A549 (cell line): ENCODE measurements at regions not wholly inside any gene's neighbourhood (a gene's known extent, or its start where the extent isn't known, plus 50 kb on each side); places are given as distances from the start of the nearest gene placed in this dataset.

ENCODE experiments used
- ATAC-seq, 2 experiments: fragments of 200-7000 bp in 1 of 2; fragments of >200 bp in 1 of 2; cut with Nextera tagmentation in 1 of 2; cut with Tn5 transposase in 1 of 2; 3 replicates each; pipeline versions ENCODE4 v1.8.0 to v1.9.1; 2018 to 2020; ENCODE audit warnings: mild to moderate bottlenecking in 1 of 2, moderate library complexity in 1 of 2
- CTCF ChIA-PET: fragments of 300-600 bp; sonication (Branson Sonifier 250); formaldehyde crosslinking; extraction: SDS; loops from one replicate; lab custom pipeline; 2021; ENCODE audit warnings: antibody characterized with exemption, inconsistent platforms; lab: Yijun Ruan, JAX
- POLR2A ChIA-PET: fragments of 350-600 bp; formaldehyde crosslinking; extraction: SDS; loops from one replicate; lab custom pipeline; 2021; ENCODE audit warnings: antibody characterized with exemption, inconsistent platforms; lab: Yijun Ruan, JAX
- DNase-seq, 2 experiments: peaks; one replicate each; pipeline versions ENCODE4 v3.0.0 to v3.0.0-alpha.2; 2011 to 2016; ENCODE audit warnings: low read depth in 1 of 2, low spot score in 1 of 2
- FAIRE-seq: peaks from 2 replicates; lab custom pipeline; 2011; peaks lifted over from hg19 to GRCh38; lab: Jason Lieb, UNC
- H3K27ac ChIP-seq, 2 experiments: fragments of >200 bp; sonication (Bioruptor Twin); formaldehyde crosslinking; 3 replicates each; pipeline ENCODE4 v1.5.1; 2016 to 2017
- H3K4me1 ChIP-seq: fragments of >200 bp; sonication (Bioruptor Twin); formaldehyde crosslinking; 3 replicates; pipeline ENCODE4 v1.6.1; 2016
- H3K4me2 ChIP-seq: fragments of >200 bp; sonication (Bioruptor Twin); formaldehyde crosslinking; 3 replicates; pipeline ENCODE4 v1.6.1; 2016
- H3K4me3 ChIP-seq: fragments of >200 bp; sonication (Bioruptor Twin); formaldehyde crosslinking; 3 replicates; pipeline ENCODE4 v1.5.1; 2016
- H3K9me3 ChIP-seq: fragments of >200 bp; sonication (Bioruptor Twin); formaldehyde crosslinking; 3 replicates; pipeline ENCODE4 v1.6.1; 2016
- BHLHE40 ChIP-seq: IDR thresholded peaks from 2 replicates; pipeline ENCODE4 v1.6.1; 2012; ENCODE audit warnings: low read depth, low read length, inconsistent platforms
- ELK1 ChIP-seq: fragments of 150-350 bp; IDR thresholded peaks from 2 replicates; pipeline ENCODE4 v1.6.1; 2014; ENCODE audit warnings: low read depth, mild to moderate bottlenecking, low read length
- FOSL2 ChIP-seq, 2 experiments: fragments of 450-650 bp in 1 of 2; fragments of >200 bp in 1 of 2; sonication (Bioruptor Twin) in 1 of 2; formaldehyde crosslinking; IDR thresholded peaks; 2 replicates each; pipeline versions ENCODE4 v1.5.0 to v1.6.1; 2016 to 2020; ENCODE audit warnings: mild to moderate bottlenecking in 1 of 2, moderate library complexity in 1 of 2
- FOXS1 ChIP-seq: fragments of 250-450 bp; sonication (Bioruptor Pico); IDR thresholded peaks from 2 replicates; pipeline ENCODE4 v1.5.0; 2020; ENCODE audit warnings: mild to moderate bottlenecking, moderate library complexity
- HES2 ChIP-seq: fragments of >200 bp; sonication (Bioruptor Twin); formaldehyde crosslinking; IDR thresholded peaks from 2 replicates; pipeline ENCODE4 v1.6.1; 2016
- HOXA7 ChIP-seq: fragments of 250-450 bp; sonication (Bioruptor Pico); IDR thresholded peaks from 2 replicates; pipeline ENCODE4 v1.5.0; 2020; ENCODE audit warnings: mild to moderate bottlenecking, moderate library complexity
- HOXB13 ChIP-seq: fragments of 250-450 bp; sonication (Bioruptor Pico); IDR thresholded peaks from 2 replicates; pipeline ENCODE4 v1.5.0; 2020; ENCODE audit warnings: low read depth, mild to moderate bottlenecking, moderate library complexity
- HOXB5 ChIP-seq: fragments of 250-450 bp; sonication (Bioruptor Pico); IDR thresholded peaks from 2 replicates; pipeline ENCODE4 v1.5.0; 2020; ENCODE audit warnings: mild to moderate bottlenecking, moderate library complexity
- JUN ChIP-seq, 2 experiments: fragments of >200 bp; sonication (Bioruptor Twin); formaldehyde crosslinking; IDR thresholded peaks; 2 replicates in 1 of 2; 3 replicates in 1 of 2; pipeline ENCODE4 v1.6.1; 2016 to 2017
- JUNB ChIP-seq: fragments of >200 bp; sonication (Bioruptor Twin); formaldehyde crosslinking; IDR thresholded peaks from 2 replicates; pipeline ENCODE4 v1.6.1; 2016
- MYC ChIP-seq: IDR thresholded peaks from 2 replicates; pipeline ENCODE4 v1.6.1; 2012; ENCODE audit warnings: mild to moderate bottlenecking, inconsistent platforms, low read length, improper control_type of control experiment, borderline replicate concordance
- NFE2L2 ChIP-seq: fragments of 150-350 bp; conservative IDR thresholded peaks from 2 replicates; pipeline ENCODE4 v1.6.1; 2014; ENCODE audit warnings: low read length
- NR3C1 ChIP-seq: fragments of >200 bp; sonication (Bioruptor Twin); formaldehyde crosslinking; IDR thresholded peaks from 3 replicates; pipeline ENCODE4 v1.6.1; 2017
- POLR2A ChIP-seq: IDR thresholded peaks from 2 replicates; pipeline ENCODE4 v1.6.1; 2012; ENCODE audit warnings: mild to moderate bottlenecking, low read length
- RAD21 ChIP-seq, 2 experiments: fragments of >200 bp in 1 of 2; sonication (Bioruptor Twin) in 1 of 2; formaldehyde crosslinking in 1 of 2; IDR thresholded peaks in 1 of 2; conservative IDR thresholded peaks in 1 of 2; 2 replicates in 1 of 2; 3 replicates in 1 of 2; pipeline ENCODE4 v1.6.1; 2012 to 2018; ENCODE audit warnings: inconsistent platforms in 1 of 2
- RARB ChIP-seq: fragments of 250-450 bp; sonication (Bioruptor Pico); IDR thresholded peaks from 2 replicates; pipeline ENCODE4 v1.8.0; 2021; ENCODE audit warnings: mild to moderate bottlenecking, moderate library complexity
- RNF2 ChIP-seq: fragments of 200-600 bp; sonication (generic); IDR thresholded peaks from 2 replicates; pipeline ENCODE4 v1.6.1; 2016; ENCODE audit warnings: low read depth, mild to moderate bottlenecking, antibody characterized with exemption, moderate library complexity, borderline replicate concordance
- USF2 ChIP-seq: fragments of 450-650 bp; IDR thresholded peaks from 2 replicates; pipeline ENCODE4 v1.6.1; 2014; ENCODE audit warnings: antibody characterized with exemption
- ZSCAN20 ChIP-seq: fragments of 250-450 bp; sonication (Bioruptor Pico); IDR thresholded peaks from 2 replicates; pipeline ENCODE4 v1.8.0; 2022; ENCODE audit warnings: mild to moderate bottlenecking, moderate library complexity
- WGBS: methylation state at CpG from one replicate; pipeline ENCODE4 v1.1.6; 2017; ENCODE audit errors: missing lambda C conversion rate; 5-methylcytosine and 5-hydroxymethylcytosine counted together
- TF ChIP-seq, protein P1 (sequence below): fragments of 250-450 bp; sonication (Bioruptor Pico); IDR thresholded peaks from 2 replicates; pipeline ENCODE4 v1.5.0; 2020; ENCODE audit warnings: low read depth, mild to moderate bottlenecking, moderate library complexity
- TF ChIP-seq, protein P2 (sequence below): fragments of >200 bp; sonication (Bioruptor Twin); formaldehyde crosslinking; IDR thresholded peaks from 3 replicates; pipeline ENCODE4 v1.5.1; 2016

GRCh38 chr2:199100326-199101110, 357.2 kb downstream of the SATB2 start:
- FAIRE-seq (no peak), ATAC-seq (no peak), DNase-seq (no peak)
- H3K4me3 ChIP-seq, result no peak overlapping the region
- TF ChIP-seq BHLHE40 (no peak), ELK1 (no peak), NR3C1 (no peak), RAD21 (conservative IDR thresholded peaks at IDR 0.05 in 1 of 2, IDR thresholded peaks at IDR 0.05 in 1 of 2) (no peak), JUN (IDR thresholded peaks at IDR 0.05) (no peak), ZSCAN20 (CRISPR knock-in tag) (no peak), POLR2A (no peak), MYC (no peak), RARB (CRISPR knock-in tag) (no peak), FOSL2 (IDR thresholded peaks at IDR 0.05) (no peak), FOSL2 (CRISPR knock-in tag; IDR thresholded peaks at IDR 0.05) (no peak), HOXB5 (CRISPR knock-in tag) (no peak), JUNB (no peak), RNF2 (no peak), NFE2L2 (no peak), HOXA7 (no peak)
- ChIA-PET POLR2A (no interaction called here), CTCF (no interaction called here)
- no peak overlapping the region for H3K4me2 ChIP-seq
- H3K9me3 ChIP-seq, result no peaks in the 10 kb centered on the region
- H3K4me1 ChIP-seq, result no peaks in the 10 kb centered on the region
- WGBS, result 23% methylated on average over 4 of the region's 4 CpGs
- H3K27ac ChIP-seq, result no peak overlapping the region

- 43% methylated on average over 2 of the region's 2 CpGs for WGBS
- no peak overlapping the region for H3K27ac ChIP-seq
- ChIA-PET CTCF (no interaction called here), POLR2A (no interaction called here)
- TF ChIP-seq, protein P1, sequence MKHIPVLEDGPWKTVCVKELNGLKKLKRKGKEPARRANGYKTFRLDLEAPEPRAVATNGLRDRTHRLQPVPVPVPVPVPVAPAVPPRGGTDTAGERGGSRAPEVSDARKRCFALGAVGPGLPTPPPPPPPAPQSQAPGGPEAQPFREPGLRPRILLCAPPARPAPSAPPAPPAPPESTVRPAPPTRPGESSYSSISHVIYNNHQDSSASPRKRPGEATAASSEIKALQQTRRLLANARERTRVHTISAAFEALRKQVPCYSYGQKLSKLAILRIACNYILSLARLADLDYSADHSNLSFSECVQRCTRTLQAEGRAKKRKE (CRISPR knock-in tag), result no peak
- no peak for TF ChIP-seq FOXS1 (CRISPR knock-in tag)
- TF ChIP-seq USF2, result no peak
- TF ChIP-seq, protein P2, sequence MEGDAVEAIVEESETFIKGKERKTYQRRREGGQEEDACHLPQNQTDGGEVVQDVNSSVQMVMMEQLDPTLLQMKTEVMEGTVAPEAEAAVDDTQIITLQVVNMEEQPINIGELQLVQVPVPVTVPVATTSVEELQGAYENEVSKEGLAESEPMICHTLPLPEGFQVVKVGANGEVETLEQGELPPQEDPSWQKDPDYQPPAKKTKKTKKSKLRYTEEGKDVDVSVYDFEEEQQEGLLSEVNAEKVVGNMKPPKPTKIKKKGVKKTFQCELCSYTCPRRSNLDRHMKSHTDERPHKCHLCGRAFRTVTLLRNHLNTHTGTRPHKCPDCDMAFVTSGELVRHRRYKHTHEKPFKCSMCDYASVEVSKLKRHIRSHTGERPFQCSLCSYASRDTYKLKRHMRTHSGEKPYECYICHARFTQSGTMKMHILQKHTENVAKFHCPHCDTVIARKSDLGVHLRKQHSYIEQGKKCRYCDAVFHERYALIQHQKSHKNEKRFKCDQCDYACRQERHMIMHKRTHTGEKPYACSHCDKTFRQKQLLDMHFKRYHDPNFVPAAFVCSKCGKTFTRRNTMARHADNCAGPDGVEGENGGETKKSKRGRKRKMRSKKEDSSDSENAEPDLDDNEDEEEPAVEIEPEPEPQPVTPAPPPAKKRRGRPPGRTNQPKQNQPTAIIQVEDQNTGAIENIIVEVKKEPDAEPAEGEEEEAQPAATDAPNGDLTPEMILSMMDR, result no peak
- TF ChIP-seq HOXB13 (CRISPR knock-in tag), result no peak
- no peak for TF ChIP-seq HES2
- H3K9me3 ChIP-seq, result no peaks in the 10 kb centered on the region
- H3K4me3 ChIP-seq, result no peak overlapping the region
- DNase-seq (no peak), ATAC-seq (no peak), FAIRE-seq (no peak)
- H3K4me2 ChIP-seq, result no peak overlapping the region
- no peaks in the 10 kb centered on the region for H3K4me1 ChIP-seq
Observed at GRCh38 chr2:199092419-199092818, 365.3 kb downstream of the SATB2 start.
